ENCODE measurements at regions not wholly inside any gene's neighbourhood (a gene's known extent, or its start where the extent isn't known, plus 50 kb on each side); places are given as distances from the start of the nearest gene placed in this dataset.

DNA sequence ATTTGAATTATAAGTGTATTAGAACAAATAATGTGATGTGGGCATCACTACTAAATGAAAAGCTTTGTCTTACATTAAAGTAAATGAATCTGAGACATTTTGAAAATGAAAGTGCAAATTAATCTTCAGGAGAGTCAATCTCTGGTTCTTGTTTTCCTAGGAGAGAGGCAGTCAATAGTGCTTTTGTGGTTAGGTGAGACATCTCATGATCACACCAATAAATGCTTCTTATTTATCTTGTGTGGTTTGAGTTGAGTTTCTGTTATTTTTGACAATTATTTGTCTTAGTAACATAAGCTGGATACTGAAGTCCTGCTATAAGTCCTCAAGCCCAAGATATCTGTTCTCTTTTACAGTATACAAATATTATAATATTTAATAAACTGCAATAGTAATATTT lies 1378.0 kb upstream of the PCDH9 start:
- Histone ChIP-seq H3K4me3 (ENCODE audit: low read length) (no peak overlapping the region), H4K20me1 (ENCODE audit: low read length) (no peaks in the 10 kb centered on the region), H3K9ac (ENCODE audit: low read length) (no peak overlapping the region), H3K27ac (ENCODE audit: low read length) (no peak overlapping the region), H3K9me2 (replicated peaks; ENCODE audit: low read length) (no peaks in the 10 kb centered on the region), H3K9me3 (ENCODE audit: low read length) (no peaks in the 10 kb centered on the region), H3K4me1 (ENCODE audit: insufficient read depth, low read length) (no peaks in the 10 kb centered on the region), H3K27me3 (ENCODE audit: low read length) (no peaks in the 10 kb centered on the region), H3K36me3 (ENCODE audit: low read depth, low read length) (no peaks in the 10 kb centered on the region), H3F3A (ENCODE audit: low read length, unreplicated experiment) (no peaks in the 10 kb centered on the region), H3K79me2 (ENCODE audit: low read length) (no peaks in the 10 kb centered on the region), H3K4me2 (ENCODE audit: low read length) (0 out of 2 replicates have a peak overlapping the region, but pooled peaks have one; percentile 53), H2AFZ (ENCODE audit: low read length) (no peak overlapping the region)
- BruUV-seq (replicated peaks), result no TSS peak
- POLR2A ChIA-PET (ENCODE audit: unreplicated experiment), result no interaction called here
- intact Hi-C loops (cut with micrococcal nuclease), result loop anchor here (1.0 to 10.0 kb wide), 5 partner anchors 141 to 317 kb away; no protein-coding TSS in a partner anchor
- CTCF ChIA-PET, result no interaction called here
- peak; percentile 96 for ATAC-seq
- peak; percentile 48 for DNase-seq
- TF ChIP-seq, protein P1, sequence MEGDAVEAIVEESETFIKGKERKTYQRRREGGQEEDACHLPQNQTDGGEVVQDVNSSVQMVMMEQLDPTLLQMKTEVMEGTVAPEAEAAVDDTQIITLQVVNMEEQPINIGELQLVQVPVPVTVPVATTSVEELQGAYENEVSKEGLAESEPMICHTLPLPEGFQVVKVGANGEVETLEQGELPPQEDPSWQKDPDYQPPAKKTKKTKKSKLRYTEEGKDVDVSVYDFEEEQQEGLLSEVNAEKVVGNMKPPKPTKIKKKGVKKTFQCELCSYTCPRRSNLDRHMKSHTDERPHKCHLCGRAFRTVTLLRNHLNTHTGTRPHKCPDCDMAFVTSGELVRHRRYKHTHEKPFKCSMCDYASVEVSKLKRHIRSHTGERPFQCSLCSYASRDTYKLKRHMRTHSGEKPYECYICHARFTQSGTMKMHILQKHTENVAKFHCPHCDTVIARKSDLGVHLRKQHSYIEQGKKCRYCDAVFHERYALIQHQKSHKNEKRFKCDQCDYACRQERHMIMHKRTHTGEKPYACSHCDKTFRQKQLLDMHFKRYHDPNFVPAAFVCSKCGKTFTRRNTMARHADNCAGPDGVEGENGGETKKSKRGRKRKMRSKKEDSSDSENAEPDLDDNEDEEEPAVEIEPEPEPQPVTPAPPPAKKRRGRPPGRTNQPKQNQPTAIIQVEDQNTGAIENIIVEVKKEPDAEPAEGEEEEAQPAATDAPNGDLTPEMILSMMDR (conservative IDR thresholded peaks at IDR 0.05; ENCODE audit: low read depth, low read length), result no peak
- TF ChIP-seq EZH2 (IDR thresholded peaks at IDR 0.05; ENCODE audit: low read length, unreplicated experiment), result no peak
- no peak for TF ChIP-seq EZH2phosphoT487 (IDR thresholded peaks at IDR 0.05; ENCODE audit: borderline replicate concordance, low read length)

DNA sequence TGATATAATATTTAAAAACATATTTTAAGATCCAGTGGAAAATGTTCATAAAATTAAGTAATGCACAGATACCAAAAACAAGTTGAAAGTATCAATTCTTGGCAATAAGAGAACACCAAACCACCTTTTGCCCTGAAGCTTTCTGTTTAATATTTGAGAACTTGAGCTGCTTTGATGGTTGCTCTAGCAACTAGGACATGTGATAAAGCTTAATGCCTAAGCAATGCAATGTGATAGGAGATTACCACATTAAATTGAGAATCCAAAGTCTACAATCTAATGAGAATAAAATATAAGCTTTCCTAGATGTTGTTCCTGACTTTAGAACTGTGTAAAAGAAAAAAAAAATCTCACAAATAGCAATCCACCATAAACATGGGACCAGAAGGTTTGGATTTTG lies 1367.5 kb upstream of the PCDH9 start:
- intact Hi-C loops (cut with micrococcal nuclease), result no loop called here
- BruUV-seq (replicated peaks), result no TSS peak
- CTCF ChIA-PET, result no interaction called here
- no peak overlapping the region for H3K9ac ChIP-seq (ENCODE audit: low read length)
- H3K4me1 ChIP-seq (ENCODE audit: insufficient read depth, low read length), result no peaks in the 10 kb centered on the region
- no peak overlapping the region for H3K27ac ChIP-seq (ENCODE audit: low read length)
- TF ChIP-seq EZH2phosphoT487 (IDR thresholded peaks at IDR 0.05; ENCODE audit: borderline replicate concordance, low read length) (no peak), EZH2 (IDR thresholded peaks at IDR 0.05; ENCODE audit: low read length, unreplicated experiment) (no peak)
- TF ChIP-seq, protein P1 (conservative IDR thresholded peaks at IDR 0.05; ENCODE audit: low read depth, low read length), result no peak
- no peaks in the 10 kb centered on the region for H3K27me3 ChIP-seq (ENCODE audit: low read length)
- no peak overlapping the region for H3K4me2 ChIP-seq (ENCODE audit: low read length)
- no peaks in the 10 kb centered on the region for H3K9me3 ChIP-seq (ENCODE audit: low read length)
- H3K4me3 ChIP-seq (ENCODE audit: low read length), result no peak overlapping the region
- POLR2A ChIA-PET (ENCODE audit: unreplicated experiment), result no interaction called here
- H2AFZ ChIP-seq (ENCODE audit: low read length), result no peak overlapping the region
- H3F3A ChIP-seq (ENCODE audit: low read length, unreplicated experiment), result no peaks in the 10 kb centered on the region
- H3K79me2 ChIP-seq (ENCODE audit: low read length), result no peaks in the 10 kb centered on the region
- H4K20me1 ChIP-seq (ENCODE audit: low read length), result no peaks in the 10 kb centered on the region
- ATAC-seq (no peak), DNase-seq (no peak)
- no peaks in the 10 kb centered on the region for H3K36me3 ChIP-seq (ENCODE audit: low read depth, low read length)
- no peaks in the 10 kb centered on the region for H3K9me2 ChIP-seq (replicated peaks; ENCODE audit: low read length)

DNA sequence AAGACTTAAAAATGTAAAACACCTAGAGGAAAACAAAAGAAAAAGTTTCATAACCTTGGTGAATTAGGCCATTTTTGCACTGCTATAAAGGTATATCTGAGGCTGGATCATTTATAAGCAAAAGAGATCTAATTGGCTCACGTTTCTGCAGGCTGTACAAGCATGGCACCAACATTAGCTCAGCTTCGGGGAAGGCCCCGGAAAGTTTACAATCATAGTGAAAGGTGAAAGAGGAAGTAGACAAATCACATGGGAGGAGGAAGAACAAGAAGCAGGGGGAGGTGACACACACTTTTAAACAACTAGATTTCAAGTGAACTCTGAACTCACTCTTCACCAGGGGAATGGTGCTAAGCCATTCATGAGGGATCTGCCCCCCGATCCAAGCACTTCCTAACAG lies 1358.5 kb upstream of the PCDH9 start:
- intact Hi-C loops (cut with micrococcal nuclease), result loop anchor here (10.0 kb wide), 1 partner anchor 196 kb away; no protein-coding TSS in a partner anchor
- Histone ChIP-seq H3K79me2 (ENCODE audit: low read length) (no peaks in the 10 kb centered on the region), H2AFZ (ENCODE audit: low read length) (no peak overlapping the region), H3K4me2 (ENCODE audit: low read length) (no peak overlapping the region), H3K9me2 (replicated peaks; ENCODE audit: low read length) (no peaks in the 10 kb centered on the region), H3K4me1 (ENCODE audit: insufficient read depth, low read length) (no peaks in the 10 kb centered on the region), H4K20me1 (ENCODE audit: low read length) (no peaks in the 10 kb centered on the region), H3K27ac (ENCODE audit: low read length) (no peak overlapping the region), H3K36me3 (ENCODE audit: low read depth, low read length) (no peaks in the 10 kb centered on the region), H3F3A (ENCODE audit: low read length, unreplicated experiment) (no peaks in the 10 kb centered on the region), H3K27me3 (ENCODE audit: low read length) (no peaks in the 10 kb centered on the region), H3K9me3 (ENCODE audit: low read length) (no peaks in the 10 kb centered on the region), H3K9ac (ENCODE audit: low read length) (no peak overlapping the region), H3K4me3 (ENCODE audit: low read length) (no peak overlapping the region)
- ChIA-PET POLR2A (ENCODE audit: unreplicated experiment) (no interaction called here), CTCF (no interaction called here)
- no TSS peak for BruUV-seq (replicated peaks)
- TF ChIP-seq EZH2phosphoT487 (IDR thresholded peaks at IDR 0.05; ENCODE audit: borderline replicate concordance, low read length), result no peak
- TF ChIP-seq, protein P1 (conservative IDR thresholded peaks at IDR 0.05; ENCODE audit: low read depth, low read length), result no peak
- no peak for DNase-seq
- no peak for ATAC-seq

Data from PC-3 (cell line).